CD4-positive, alpha-beta T cell (primary cell): ENCODE measurements at regions not wholly inside any gene's neighbourhood (a gene's known extent, or its start where the extent isn't known, plus 50 kb on each side); places are given as distances from the start of the nearest gene placed in this dataset.

ENCODE experiments used
- ATAC-seq: fragments of 200-7000 bp; cut with Tn5 transposase; one replicate; pipeline ENCODE4 v1.10.0; 2022; ENCODE audit warnings: mild to moderate bottlenecking; ENCODE audit not compliant: poor library complexity
- CTCF ChIA-PET: fragments of 350-600 bp; sonication (Branson Sonifier 250); formaldehyde crosslinking; loops from one replicate; lab custom pipeline; 2021; ENCODE audit warnings: antibody characterized with exemption, inconsistent platforms; lab: Charles Lee
- POLR2A ChIA-PET: fragments of 350-600 bp; sonication (Branson Sonifier 250); formaldehyde crosslinking; loops from one replicate; lab custom pipeline; 2021; ENCODE audit warnings: antibody characterized with exemption, inconsistent platforms; lab: Charles Lee
- DNase-seq, 14 experiments: peaks; one replicate each; pipeline ENCODE4 v3.0.0-alpha.2; 2013 to 2020; ENCODE audit warnings: mixed read lengths in 2 of 14
- H3K27ac ChIP-seq, 2 donors: one replicate each; pipeline versions ENCODE4 v1.5.1 to v1.7.0; 2013; ENCODE audit warnings: low read length in 2 of 2, low read depth in 1 of 2, mild to moderate bottlenecking in 1 of 2
- H3K27me3 ChIP-seq, 2 experiments: 1 replicate in 1 of 2; 2 replicates in 1 of 2; pipeline versions ENCODE4 v1.6.1 to v1.7.0; 2013; ENCODE audit warnings: low read length in 2 of 2, control low read depth in 1 of 2, mild to moderate bottlenecking in 1 of 2, moderate library complexity in 1 of 2; ENCODE audit not compliant: insufficient read depth in 2 of 2, control insufficient read depth in 1 of 2
- H3K36me3 ChIP-seq: one replicate; pipeline ENCODE4 v1.6.1; 2013; ENCODE audit warnings: low read length, control low read depth; ENCODE audit not compliant: insufficient read depth
- H3K4me1 ChIP-seq: one replicate; pipeline ENCODE4 v1.6.1; 2013; ENCODE audit warnings: low read length, control low read depth; ENCODE audit not compliant: insufficient read depth
- H3K4me3 ChIP-seq: one replicate; pipeline ENCODE4 v1.5.1; 2013; ENCODE audit warnings: mild to moderate bottlenecking, low read length, moderate library complexity
- H3K9me3 ChIP-seq, 2 experiments: 1 replicate in 1 of 2; 2 replicates in 1 of 2; pipeline versions ENCODE4 v1.6.1 to v1.7.0; 2013; ENCODE audit warnings: low read length in 2 of 2, mild to moderate bottlenecking in 2 of 2, control low read depth in 1 of 2, moderate library complexity in 1 of 2; ENCODE audit not compliant: control insufficient read depth in 1 of 2, insufficient read depth in 1 of 2
- H3K27ac Mint-ChIP-seq: one replicate; pipeline ENCODE4 v1.8.0; 2020; ENCODE audit warnings: mixed read lengths
- H3K27me3 Mint-ChIP-seq: one replicate; pipeline ENCODE4 v1.8.0; 2021; ENCODE audit warnings: mixed read lengths
- H3K36me3 Mint-ChIP-seq: one replicate; pipeline ENCODE4 v1.8.0; 2021; ENCODE audit warnings: low read depth, mixed read lengths
- H3K4me1 Mint-ChIP-seq: one replicate; pipeline ENCODE4 v1.8.0; 2021; ENCODE audit warnings: low read depth, mixed read lengths
- H3K4me3 Mint-ChIP-seq: one replicate; pipeline ENCODE4 v1.8.0; 2020; ENCODE audit warnings: mild to moderate bottlenecking, mixed read lengths
- H3K9me3 Mint-ChIP-seq: one replicate; pipeline ENCODE4 v1.8.0; 2020; ENCODE audit warnings: mixed read lengths
- intact Hi-C, 2 experiments: fragments of 100-400 bp; cut with DNase I in 1 of 2; cut with micrococcal nuclease in 1 of 2; formaldehyde crosslinking; loops; one replicate each; pipeline versions ENCODE4 v1.15.1 to v1.9.0; 2023 to 2025; cut with DNase I, micrococcal nuclease
- TF ChIP-seq, protein P1 (sequence below): fragments of 200-600 bp; IDR thresholded peaks from one replicate; pipeline ENCODE4 v1.8.0; 2022; ENCODE audit warnings: antibody characterized with exemption, mild to moderate bottlenecking

- H3K27me3 ChIP-seq, result no peaks in the 10 kb centered on the region
- no peak overlapping the region for H3K4me3 Mint-ChIP-seq
- no peaks in the 10 kb centered on the region for H3K9me3 ChIP-seq
- DNase-seq (no peak), ATAC-seq (no peak)
- TF ChIP-seq, protein P1, sequence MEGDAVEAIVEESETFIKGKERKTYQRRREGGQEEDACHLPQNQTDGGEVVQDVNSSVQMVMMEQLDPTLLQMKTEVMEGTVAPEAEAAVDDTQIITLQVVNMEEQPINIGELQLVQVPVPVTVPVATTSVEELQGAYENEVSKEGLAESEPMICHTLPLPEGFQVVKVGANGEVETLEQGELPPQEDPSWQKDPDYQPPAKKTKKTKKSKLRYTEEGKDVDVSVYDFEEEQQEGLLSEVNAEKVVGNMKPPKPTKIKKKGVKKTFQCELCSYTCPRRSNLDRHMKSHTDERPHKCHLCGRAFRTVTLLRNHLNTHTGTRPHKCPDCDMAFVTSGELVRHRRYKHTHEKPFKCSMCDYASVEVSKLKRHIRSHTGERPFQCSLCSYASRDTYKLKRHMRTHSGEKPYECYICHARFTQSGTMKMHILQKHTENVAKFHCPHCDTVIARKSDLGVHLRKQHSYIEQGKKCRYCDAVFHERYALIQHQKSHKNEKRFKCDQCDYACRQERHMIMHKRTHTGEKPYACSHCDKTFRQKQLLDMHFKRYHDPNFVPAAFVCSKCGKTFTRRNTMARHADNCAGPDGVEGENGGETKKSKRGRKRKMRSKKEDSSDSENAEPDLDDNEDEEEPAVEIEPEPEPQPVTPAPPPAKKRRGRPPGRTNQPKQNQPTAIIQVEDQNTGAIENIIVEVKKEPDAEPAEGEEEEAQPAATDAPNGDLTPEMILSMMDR, result no peak
- H3K36me3 Mint-ChIP-seq, result no peaks in the 10 kb centered on the region
- H3K9me3 Mint-ChIP-seq, result no peaks in the 10 kb centered on the region
- intact Hi-C loops, result no loop called here
- no peaks in the 10 kb centered on the region for H3K36me3 ChIP-seq
- H3K27ac ChIP-seq, result no peak overlapping the region
- no peaks in the 10 kb centered on the region for H3K4me1 ChIP-seq
- no peaks in the 10 kb centered on the region for H3K27me3 Mint-ChIP-seq
- no peak overlapping the region for H3K4me3 ChIP-seq
- no peaks in the 10 kb centered on the region for H3K4me1 Mint-ChIP-seq
- no peak overlapping the region for H3K27ac Mint-ChIP-seq
- POLR2A ChIA-PET, result no interaction called here
- CTCF ChIA-PET, result no interaction called here
These were observed 109.7 kb downstream of the VEGFA start for GRCh38 chr6:43879722-43880121.

- CTCF ChIA-PET, result no interaction called here
- Histone ChIP-seq H3K27me3 (no peaks in the 10 kb centered on the region), H3K4me3 (no peak overlapping the region), H3K4me1 (no peaks in the 10 kb centered on the region), H3K9me3 (no peaks in the 10 kb centered on the region), H3K27ac (no peak overlapping the region), H3K36me3 (no peaks in the 10 kb centered on the region)
- POLR2A ChIA-PET, result no interaction called here
- TF ChIP-seq, protein P1, result no peak
- Mint-ChIP-seq H3K36me3 (no peaks in the 10 kb centered on the region), H3K4me1 (no peaks in the 10 kb centered on the region), H3K4me3 (no peak overlapping the region), H3K27ac (no peak overlapping the region), H3K27me3 (no peaks in the 10 kb centered on the region), H3K9me3 (no peaks in the 10 kb centered on the region)
- intact Hi-C loops, result no loop called here
- ATAC-seq (no peak), DNase-seq (no peak)
These were observed 108.9 kb downstream of the VEGFA start for GRCh38 chr6:43878823-43879495.

- H3K36me3 Mint-ChIP-seq, result no peaks in the 10 kb centered on the region
- no peaks in the 10 kb centered on the region for H3K9me3 Mint-ChIP-seq
- H3K27me3 Mint-ChIP-seq, result no peaks in the 10 kb centered on the region
- DNase-seq (no peak), ATAC-seq (no peak)
- H3K4me3 Mint-ChIP-seq, result no peak overlapping the region
- Histone ChIP-seq H3K9me3 (no peaks in the 10 kb centered on the region), H3K27me3 (no peaks in the 10 kb centered on the region), H3K4me3 (no peak overlapping the region), H3K27ac (no peak overlapping the region), H3K36me3 (no peaks in the 10 kb centered on the region), H3K4me1 (no peaks in the 10 kb centered on the region)
- intact Hi-C loops, result no loop called here
- H3K27ac Mint-ChIP-seq, result no peak overlapping the region
- H3K4me1 Mint-ChIP-seq, result no peaks in the 10 kb centered on the region
- ChIA-PET POLR2A (interaction anchor here (0.5 kb wide), 1 partner anchor 159 kb away, joined by 3 read pairs; no protein-coding TSS in a partner anchor), CTCF (no interaction called here)
- TF ChIP-seq, protein P1, result no peak
These were observed 108.2 kb downstream of the VEGFA start for GRCh38 chr6:43878127-43878634.
